ENCODE measurements at regions not wholly inside any gene's neighbourhood (a gene's known extent, or its start where the extent isn't known, plus 50 kb on each side); places are given as distances from the start of the nearest gene placed in this dataset.

GRCh38 chr2:220673151-220673874 is 898.8 kb downstream of the EPHA4 start:
- TF ChIP-seq POLR2AphosphoS5 (IDR thresholded peaks at IDR 0.05) (no peak), POLR2A (IDR thresholded peaks at IDR 0.05) (no peak)
- TF ChIP-seq, protein P1, sequence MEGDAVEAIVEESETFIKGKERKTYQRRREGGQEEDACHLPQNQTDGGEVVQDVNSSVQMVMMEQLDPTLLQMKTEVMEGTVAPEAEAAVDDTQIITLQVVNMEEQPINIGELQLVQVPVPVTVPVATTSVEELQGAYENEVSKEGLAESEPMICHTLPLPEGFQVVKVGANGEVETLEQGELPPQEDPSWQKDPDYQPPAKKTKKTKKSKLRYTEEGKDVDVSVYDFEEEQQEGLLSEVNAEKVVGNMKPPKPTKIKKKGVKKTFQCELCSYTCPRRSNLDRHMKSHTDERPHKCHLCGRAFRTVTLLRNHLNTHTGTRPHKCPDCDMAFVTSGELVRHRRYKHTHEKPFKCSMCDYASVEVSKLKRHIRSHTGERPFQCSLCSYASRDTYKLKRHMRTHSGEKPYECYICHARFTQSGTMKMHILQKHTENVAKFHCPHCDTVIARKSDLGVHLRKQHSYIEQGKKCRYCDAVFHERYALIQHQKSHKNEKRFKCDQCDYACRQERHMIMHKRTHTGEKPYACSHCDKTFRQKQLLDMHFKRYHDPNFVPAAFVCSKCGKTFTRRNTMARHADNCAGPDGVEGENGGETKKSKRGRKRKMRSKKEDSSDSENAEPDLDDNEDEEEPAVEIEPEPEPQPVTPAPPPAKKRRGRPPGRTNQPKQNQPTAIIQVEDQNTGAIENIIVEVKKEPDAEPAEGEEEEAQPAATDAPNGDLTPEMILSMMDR (IDR thresholded peaks at IDR 0.05) = no peak
- intact Hi-C loops (cut with DNase I) = no loop called here
- Histone ChIP-seq H3K36me3 (no peaks in the 10 kb centered on the region), H3K4me1 (replicated peaks) (no peaks in the 10 kb centered on the region), H3K4me3 (no peak overlapping the region), H3K9me3 (no peaks in the 10 kb centered on the region), H3K27me3 (replicated peaks; ENCODE audit: insufficient read depth) (no peaks in the 10 kb centered on the region), H3K27ac (no peak overlapping the region)
- no peak for DNase-seq (ENCODE audit: low spot score)
- 94% methylated on average over 7 of the region's 7 CpGs for WGBS

GRCh38 chr2:220674033-220674432 is 898.1 kb downstream of the EPHA4 start:
- Histone ChIP-seq H3K27ac (no peak overlapping the region), H3K4me1 (replicated peaks) (no peaks in the 10 kb centered on the region), H3K9me3 (no peaks in the 10 kb centered on the region), H3K4me3 (no peak overlapping the region), H3K27me3 (replicated peaks; ENCODE audit: insufficient read depth) (no peaks in the 10 kb centered on the region), H3K36me3 (no peaks in the 10 kb centered on the region)
- intact Hi-C loops (cut with DNase I) = no loop called here
- TF ChIP-seq, protein P1 (IDR thresholded peaks at IDR 0.05) = no peak
- TF ChIP-seq POLR2AphosphoS5 (IDR thresholded peaks at IDR 0.05) (no peak), POLR2A (IDR thresholded peaks at IDR 0.05) (no peak)
- no peak for DNase-seq (ENCODE audit: low spot score)
- 96% methylated on average over 3 of the region's 3 CpGs for WGBS

GRCh38 chr2:220676695-220677094 is 895.4 kb downstream of the EPHA4 start:
- DNase-seq (ENCODE audit: low spot score) = no peak
- H3K27ac ChIP-seq = no peak overlapping the region
- WGBS = 95% methylated on average over 1 of the region's 1 CpG
- H3K27me3 ChIP-seq (replicated peaks; ENCODE audit: insufficient read depth) = no peaks in the 10 kb centered on the region
- intact Hi-C loops (cut with DNase I) = no loop called here
- TF ChIP-seq POLR2AphosphoS5 (IDR thresholded peaks at IDR 0.05) (no peak), POLR2A (IDR thresholded peaks at IDR 0.05) (no peak)
- TF ChIP-seq, protein P1 (IDR thresholded peaks at IDR 0.05) = no peak
- no peaks in the 10 kb centered on the region for H3K9me3 ChIP-seq
- no peaks in the 10 kb centered on the region for H3K36me3 ChIP-seq
- H3K4me1 ChIP-seq (replicated peaks) = no peaks in the 10 kb centered on the region
- no peak overlapping the region for H3K4me3 ChIP-seq

GRCh38 chr2:220678943-220679342 is 893.2 kb downstream of the EPHA4 start:
- TF ChIP-seq POLR2AphosphoS5 (IDR thresholded peaks at IDR 0.05) (no peak), POLR2A (IDR thresholded peaks at IDR 0.05) (no peak)
- TF ChIP-seq, protein P1 (IDR thresholded peaks at IDR 0.05) = no peak
- intact Hi-C loops (cut with DNase I) = no loop called here
- H3K4me3 ChIP-seq = no peak overlapping the region
- H3K9me3 ChIP-seq = no peaks in the 10 kb centered on the region
- H3K27me3 ChIP-seq (replicated peaks; ENCODE audit: insufficient read depth) = no peaks in the 10 kb centered on the region
- H3K4me1 ChIP-seq (replicated peaks) = no peaks in the 10 kb centered on the region
- no peak overlapping the region for H3K27ac ChIP-seq
- DNase-seq (ENCODE audit: low spot score) = no peak
- H3K36me3 ChIP-seq = no peaks in the 10 kb centered on the region

DNA sequence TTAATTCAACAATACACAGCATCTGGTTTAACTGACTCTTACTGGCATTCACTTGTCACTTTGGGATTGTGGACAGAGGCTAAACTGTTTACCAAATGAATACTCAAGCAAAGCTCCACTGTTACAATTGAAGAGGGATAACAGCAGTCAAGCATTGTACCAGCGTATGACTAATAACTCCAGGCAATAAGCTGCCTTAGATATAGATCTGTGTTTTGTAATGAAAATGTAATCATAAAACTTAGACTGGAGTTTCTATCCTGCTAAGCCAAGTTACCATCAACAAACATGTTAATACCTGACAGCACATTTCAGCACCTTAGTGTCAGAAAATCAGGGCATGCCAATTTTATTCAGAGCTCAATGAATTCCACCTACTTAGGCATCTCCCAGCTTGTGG is 889.5 kb downstream of the EPHA4 start:
- H3K4me1 ChIP-seq (replicated peaks) = no peaks in the 10 kb centered on the region
- H3K4me3 ChIP-seq = no peak overlapping the region
- H3K27ac ChIP-seq = no peak overlapping the region
- TF ChIP-seq, protein P1 (IDR thresholded peaks at IDR 0.05) = no peak
- TF ChIP-seq POLR2A (IDR thresholded peaks at IDR 0.05) (no peak), POLR2AphosphoS5 (IDR thresholded peaks at IDR 0.05) (peak; percentile 32)
- no peaks in the 10 kb centered on the region for H3K9me3 ChIP-seq
- H3K36me3 ChIP-seq = no peaks in the 10 kb centered on the region
- intact Hi-C loops (cut with DNase I) = loop anchor here (10.0 kb wide), 1 partner anchor 948 kb away; no protein-coding TSS in a partner anchor
- no peaks in the 10 kb centered on the region for H3K27me3 ChIP-seq (replicated peaks; ENCODE audit: insufficient read depth)
- 29% methylated on average over 1 of the region's 1 CpG for WGBS
- no peak for DNase-seq (ENCODE audit: low spot score)
